Brain microvascular endothelial cell (primary cell): ENCODE measurements at regions not wholly inside any gene's neighbourhood (a gene's known extent, or its start where the extent isn't known, plus 50 kb on each side); places are given as distances from the start of the nearest gene placed in this dataset.

ENCODE experiments used
- DNase-seq: peaks from one replicate; pipeline ENCODE4 v3.0.0-alpha.2; 2020
- H3K27ac ChIP-seq: fragments of 250-450 bp; sonication (Bioruptor Pico); 2 replicates; pipeline ENCODE4 v1.5.1; 2020; ENCODE audit warnings: mild to moderate bottlenecking, moderate library complexity
- H3K27me3 ChIP-seq: fragments of 250-450 bp; sonication (Bioruptor Pico); replicated peaks from 2 replicates; pipeline ENCODE4 v1.5.1; 2020; ENCODE audit warnings: mild to moderate bottlenecking
- H3K36me3 ChIP-seq: fragments of 250-450 bp; sonication (Bioruptor Pico); replicated peaks from 2 replicates; pipeline ENCODE4 v1.5.1; 2020; ENCODE audit warnings: mild to moderate bottlenecking
- H3K4me3 ChIP-seq: 2 replicates; pipeline ENCODE4 v1.5.1; 2011; ENCODE audit warnings: low read depth, mild to moderate bottlenecking, control low read depth, low read length, moderate library complexity
- CTCF ChIP-seq: IDR thresholded peaks from 2 replicates; pipeline ENCODE4 v1.5.1; 2011; ENCODE audit warnings: low read depth, mild to moderate bottlenecking, moderate library complexity, low read length, control low read depth, inconsistent platforms; ENCODE audit errors: missing control alignments
- in situ Hi-C: cut with HindIII; loops from 2 replicates; pipeline ENCODE4 v1.10.0; 2017; ENCODE audit warnings: low sequenced_read_pairs, low pct_ligation_motif_present

- H3K27ac ChIP-seq = no peak overlapping the region
Measured at GRCh38 chr7:20963556-20964280, 177.0 kb upstream of the SP8 start.

GRCh38 chr7:20964281-20964918 is 177.7 kb upstream of the SP8 start:
- Histone ChIP-seq H3K36me3 (no peaks in the 10 kb centered on the region), H3K4me3 (no peak overlapping the region), H3K27ac (no peak overlapping the region), H3K27me3 (no peaks in the 10 kb centered on the region)
- in situ Hi-C loops = no loop called here
- no peak for DNase-seq
- no peak for TF ChIP-seq CTCF

More at GRCh38 chr7:20963556-20964280, 177.0 kb upstream of the SP8 start:
- Histone ChIP-seq H3K4me3 (no peak overlapping the region), H3K36me3 (no peaks in the 10 kb centered on the region), H3K27me3 (no peaks in the 10 kb centered on the region)
- DNase-seq = no peak
- in situ Hi-C loops = no loop called here
- no peak for TF ChIP-seq CTCF

GRCh38 chr7:20971219-20971618 is 184.5 kb upstream of the SP8 start:
- no peak overlapping the region for H3K27ac ChIP-seq
- H3K36me3 ChIP-seq = no peaks in the 10 kb centered on the region
- in situ Hi-C loops = no loop called here
- no peak for TF ChIP-seq CTCF
- H3K27me3 ChIP-seq = no peaks in the 10 kb centered on the region
- H3K4me3 ChIP-seq = no peak overlapping the region
- no peak for DNase-seq

- in situ Hi-C loops = no loop called here
- no peak overlapping the region for H3K27ac ChIP-seq
- H3K27me3 ChIP-seq = no peaks in the 10 kb centered on the region
- no peaks in the 10 kb centered on the region for H3K36me3 ChIP-seq
- no peak for TF ChIP-seq CTCF
- no peak overlapping the region for H3K4me3 ChIP-seq
- DNase-seq = no peak
Measured at GRCh38 chr7:20980232-20980631, 193.5 kb upstream of the SP8 start.

- Histone ChIP-seq H3K27me3 (no peaks in the 10 kb centered on the region), H3K4me3 (no peak overlapping the region), H3K27ac (no peak overlapping the region), H3K36me3 (no peaks in the 10 kb centered on the region)
- in situ Hi-C loops = no loop called here
- no peak for DNase-seq
- TF ChIP-seq CTCF = no peak
Measured at GRCh38 chr7:20980668-20981264, 194.1 kb upstream of the SP8 start.

GRCh38 chr7:20988340-20988739 is 201.7 kb upstream of the SP8 start:
- TF ChIP-seq CTCF = no peak
- Histone ChIP-seq H3K4me3 (no peak overlapping the region), H3K36me3 (no peaks in the 10 kb centered on the region), H3K27ac (no peak overlapping the region), H3K27me3 (no peaks in the 10 kb centered on the region)
- DNase-seq = no peak
- in situ Hi-C loops = no loop called here
